T-helper 2 cell treated with Interferon-gamma antibody and Interleukin-4, amounts not matched to agents 5 μg/mL and 100 μg/mL, for 36 hours (primary cell): ENCODE measurements at regions not wholly inside any gene's neighbourhood (a gene's known extent, or its start where the extent isn't known, plus 50 kb on each side); places are given as distances from the start of the nearest gene placed in this dataset.

Source experiments
- DNase-seq: peaks from one replicate; pipeline ENCODE4 v3.0.0; 2021; ENCODE audit warnings: low spot score
- H3K27ac Mint-ChIP-seq: one replicate; pipeline ENCODE4 v1.8.0; 2021; ENCODE audit warnings: mild to moderate bottlenecking, mixed read lengths
- H3K27me3 Mint-ChIP-seq: one replicate; pipeline ENCODE4 v1.8.0; 2021; ENCODE audit warnings: low read depth, mixed read lengths
- H3K36me3 Mint-ChIP-seq: one replicate; pipeline ENCODE4 v1.8.0; 2021; ENCODE audit warnings: low read depth, mixed read lengths
- H3K4me1 Mint-ChIP-seq: one replicate; pipeline ENCODE4 v1.8.0; 2021; ENCODE audit warnings: low read depth, mixed read lengths
- H3K4me3 Mint-ChIP-seq: one replicate; pipeline ENCODE4 v1.8.0; 2022; ENCODE audit warnings: mild to moderate bottlenecking, moderate library complexity, mixed read lengths
- H3K9me3 Mint-ChIP-seq: one replicate; pipeline ENCODE4 v1.8.0; 2021; ENCODE audit warnings: mixed read lengths

DNA sequence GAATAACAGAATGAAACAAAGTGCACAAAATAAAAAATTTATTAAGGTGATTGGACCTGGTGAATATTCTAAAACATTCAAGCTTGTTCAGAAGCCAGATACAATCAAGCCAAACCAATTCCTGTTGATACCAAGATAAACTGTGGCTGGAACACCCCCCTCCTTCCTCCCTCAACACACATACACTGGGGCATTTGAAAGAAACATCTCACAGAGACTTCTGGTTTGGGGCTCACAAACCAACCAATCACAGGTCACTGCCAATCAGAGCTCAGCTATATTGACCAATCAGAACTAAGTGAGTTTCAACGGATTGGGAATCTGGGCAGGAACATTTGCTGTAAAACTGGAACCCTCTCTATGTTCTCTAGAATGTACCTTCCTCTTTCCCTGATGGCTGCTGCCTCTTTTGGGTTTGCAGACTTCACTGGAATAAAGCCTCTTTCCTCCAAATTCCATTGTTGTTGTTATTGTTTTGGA lies 340.6 kb upstream of the GOLIM4 start:
- H3K4me1 Mint-ChIP-seq: peaks cover 3% of the 10 kb centered on the region
- peaks cover 4% of the 10 kb centered on the region for H3K9me3 Mint-ChIP-seq
- H3K36me3 Mint-ChIP-seq: no peaks in the 10 kb centered on the region
- no peak overlapping the region for H3K27ac Mint-ChIP-seq
- no peak for DNase-seq
- no peak overlapping the region for H3K4me3 Mint-ChIP-seq
- no peaks in the 10 kb centered on the region for H3K27me3 Mint-ChIP-seq

DNA sequence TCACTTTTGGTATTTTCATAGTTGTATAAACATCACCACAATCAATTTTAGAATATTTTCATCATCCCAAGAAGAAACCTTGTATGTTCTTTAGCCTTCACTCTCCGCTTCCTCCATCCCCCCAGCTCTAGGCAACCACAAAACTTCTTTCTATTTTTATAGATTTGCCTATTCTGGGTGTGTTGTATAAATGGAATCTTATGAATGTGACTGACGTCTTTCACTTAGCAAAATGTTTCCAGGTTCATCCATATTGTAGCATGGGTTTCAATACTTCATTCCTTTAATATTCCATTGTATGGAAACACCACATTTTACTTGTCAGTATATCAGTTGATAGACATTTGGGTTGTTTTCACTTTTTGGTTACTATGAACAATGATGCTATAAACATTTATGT lies 335.8 kb upstream of the GOLIM4 start:
- Mint-ChIP-seq H3K27ac (no peak overlapping the region), H3K27me3 (no peaks in the 10 kb centered on the region), H3K36me3 (no peaks in the 10 kb centered on the region), H3K4me3 (no peak overlapping the region), H3K9me3 (peaks cover 4% of the 10 kb centered on the region), H3K4me1 (peaks cover 3% of the 10 kb centered on the region)
- no peak for DNase-seq

- no peak for DNase-seq
- H3K27ac Mint-ChIP-seq: no peak overlapping the region
- no peak overlapping the region for H3K4me3 Mint-ChIP-seq
- no peaks in the 10 kb centered on the region for H3K36me3 Mint-ChIP-seq
- no peaks in the 10 kb centered on the region for H3K27me3 Mint-ChIP-seq
- no peaks in the 10 kb centered on the region for H3K4me1 Mint-ChIP-seq
- no peaks in the 10 kb centered on the region for H3K9me3 Mint-ChIP-seq
Measured at GRCh38 chr3:168427835-168428475, 332.2 kb upstream of the GOLIM4 start.

DNA sequence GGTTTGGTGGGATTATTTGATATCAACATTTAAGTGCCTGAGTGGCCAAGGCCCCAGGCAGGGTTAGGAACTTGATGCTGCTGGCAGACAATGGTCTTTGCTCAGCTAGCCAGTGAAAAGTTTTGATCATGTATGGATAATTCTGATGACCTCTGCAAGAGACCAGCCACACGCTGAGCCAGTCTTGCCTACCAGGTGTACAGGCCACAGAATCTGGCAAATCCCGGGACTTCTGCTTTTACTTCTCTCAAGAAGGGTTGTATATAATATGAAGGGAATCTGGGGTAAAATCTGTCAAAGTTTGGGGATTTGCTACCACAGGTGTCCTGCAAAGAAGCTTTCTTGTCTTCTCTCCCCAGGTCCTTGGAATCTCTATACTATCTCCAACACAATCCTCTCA lies 331.4 kb upstream of the GOLIM4 start:
- no peak overlapping the region for H3K4me3 Mint-ChIP-seq
- DNase-seq: no peak
- H3K27ac Mint-ChIP-seq: no peak overlapping the region
- H3K9me3 Mint-ChIP-seq: no peaks in the 10 kb centered on the region
- H3K36me3 Mint-ChIP-seq: no peaks in the 10 kb centered on the region
- no peaks in the 10 kb centered on the region for H3K4me1 Mint-ChIP-seq
- no peaks in the 10 kb centered on the region for H3K27me3 Mint-ChIP-seq

- no peak overlapping the region for H3K27ac Mint-ChIP-seq
Measured at GRCh38 chr3:168425936-168426595, 330.3 kb upstream of the GOLIM4 start.

GRCh38 chr3:168424059-168424734 lies 328.5 kb upstream of the GOLIM4 start:
- H3K9me3 Mint-ChIP-seq: no peaks in the 10 kb centered on the region
- no peaks in the 10 kb centered on the region for H3K27me3 Mint-ChIP-seq
- H3K27ac Mint-ChIP-seq: no peak overlapping the region
- no peaks in the 10 kb centered on the region for H3K36me3 Mint-ChIP-seq
- no peak overlapping the region for H3K4me3 Mint-ChIP-seq
- no peaks in the 10 kb centered on the region for H3K4me1 Mint-ChIP-seq
- no peak for DNase-seq

More at GRCh38 chr3:168425936-168426595, 330.3 kb upstream of the GOLIM4 start:
- Mint-ChIP-seq H3K4me1 (no peaks in the 10 kb centered on the region), H3K27me3 (no peaks in the 10 kb centered on the region), H3K4me3 (no peak overlapping the region), H3K9me3 (no peaks in the 10 kb centered on the region), H3K36me3 (no peaks in the 10 kb centered on the region)
- no peak for DNase-seq

DNA sequence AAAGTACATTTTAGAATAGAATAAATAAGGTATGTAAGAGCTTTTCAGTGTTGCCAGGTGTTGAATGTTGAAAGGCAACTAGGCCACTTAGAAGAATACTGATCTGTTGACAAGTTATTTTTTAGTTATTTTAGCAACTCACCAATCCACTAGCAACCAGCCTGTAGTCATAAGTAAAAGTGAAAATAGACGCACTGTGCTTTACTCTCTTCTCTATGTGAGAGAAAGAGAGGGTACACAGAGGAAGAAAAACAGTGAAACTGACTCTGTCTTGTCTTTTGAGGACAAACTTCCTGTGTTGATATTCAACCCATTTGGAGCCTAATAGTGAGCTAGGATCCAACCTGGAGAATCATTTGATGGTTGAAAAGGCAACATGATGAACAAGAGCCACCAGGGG lies 327.1 kb upstream of the GOLIM4 start:
- no peak overlapping the region for H3K27ac Mint-ChIP-seq
- H3K27me3 Mint-ChIP-seq: no peaks in the 10 kb centered on the region

DNA sequence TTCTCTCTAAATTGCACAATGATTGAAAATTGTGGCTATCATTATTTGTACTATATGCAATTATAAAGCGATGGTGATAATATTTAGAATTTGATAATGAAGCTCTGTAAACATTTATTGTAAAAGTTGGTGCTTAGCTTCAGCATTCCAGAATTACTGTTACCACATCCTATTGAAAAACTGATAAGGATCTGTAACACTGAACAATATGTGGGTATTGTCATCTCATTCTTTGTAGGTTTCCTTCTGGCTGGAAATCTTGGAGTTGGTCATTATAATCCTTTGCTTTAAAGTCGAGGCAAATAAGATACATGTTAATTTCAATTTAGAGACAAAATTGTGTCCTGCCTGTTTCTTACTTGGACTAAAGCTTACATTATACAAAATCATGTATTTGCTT lies 323.4 kb upstream of the GOLIM4 start:
- H3K4me1 Mint-ChIP-seq: no peaks in the 10 kb centered on the region
- H3K9me3 Mint-ChIP-seq: no peaks in the 10 kb centered on the region
- no peak overlapping the region for H3K27ac Mint-ChIP-seq
- DNase-seq: no peak
- no peaks in the 10 kb centered on the region for H3K27me3 Mint-ChIP-seq
- H3K36me3 Mint-ChIP-seq: no peaks in the 10 kb centered on the region
- no peak overlapping the region for H3K4me3 Mint-ChIP-seq

More for the DNA sequence above, 327.1 kb upstream of the GOLIM4 start:
- DNase-seq: no peak
- Mint-ChIP-seq H3K9me3 (no peaks in the 10 kb centered on the region), H3K4me1 (no peaks in the 10 kb centered on the region), H3K36me3 (no peaks in the 10 kb centered on the region), H3K4me3 (no peak overlapping the region)

DNA sequence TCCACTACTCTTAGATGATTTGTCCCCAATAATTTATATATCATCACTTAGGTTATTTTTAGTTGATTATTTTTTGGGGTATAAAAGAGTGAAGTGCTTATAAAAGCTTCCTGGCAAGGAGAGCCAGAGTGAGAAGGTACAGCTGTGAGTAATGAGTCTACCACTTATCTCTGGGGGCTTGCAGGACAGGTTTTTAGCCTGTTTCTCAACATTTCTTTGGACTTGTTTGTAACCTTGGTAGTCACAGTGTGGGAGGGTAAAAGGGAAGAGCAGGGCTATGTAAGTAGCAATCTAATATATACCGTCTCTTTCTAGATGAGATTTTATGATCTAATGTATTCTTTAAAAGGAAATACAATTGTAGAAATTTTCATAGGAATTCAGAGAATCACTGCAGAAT lies 321.3 kb upstream of the GOLIM4 start:
- Mint-ChIP-seq H3K27ac (no peak overlapping the region), H3K4me1 (no peaks in the 10 kb centered on the region), H3K27me3 (no peaks in the 10 kb centered on the region), H3K36me3 (no peaks in the 10 kb centered on the region), H3K9me3 (no peaks in the 10 kb centered on the region), H3K4me3 (no peak overlapping the region)
- DNase-seq: no peak

DNA sequence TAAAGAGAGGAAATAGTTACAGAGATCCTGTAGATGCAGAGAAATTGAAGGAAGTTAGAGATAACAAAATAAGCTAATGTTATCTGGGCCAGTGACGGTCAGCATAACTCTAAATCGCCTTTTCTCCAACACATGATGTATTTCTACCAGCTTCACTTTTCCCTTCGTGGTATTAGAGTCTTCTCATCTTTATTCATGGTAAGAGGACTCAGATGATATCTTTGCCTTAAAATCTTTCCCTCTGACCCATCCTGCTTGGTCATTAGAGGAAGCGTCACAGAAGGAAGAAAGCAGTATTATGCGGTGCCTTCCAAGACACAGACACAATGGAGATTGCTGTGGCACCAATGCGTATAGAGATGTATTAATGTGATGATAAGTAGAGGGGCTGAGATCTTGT lies 320.7 kb upstream of the GOLIM4 start:
- no peaks in the 10 kb centered on the region for H3K9me3 Mint-ChIP-seq
- no peaks in the 10 kb centered on the region for H3K27me3 Mint-ChIP-seq
- H3K4me3 Mint-ChIP-seq: no peak overlapping the region
- no peak for DNase-seq
- no peaks in the 10 kb centered on the region for H3K4me1 Mint-ChIP-seq
- H3K27ac Mint-ChIP-seq: no peak overlapping the region
- no peaks in the 10 kb centered on the region for H3K36me3 Mint-ChIP-seq

GRCh38 chr3:168414149-168414548 lies 318.4 kb upstream of the GOLIM4 start:
- no peaks in the 10 kb centered on the region for H3K9me3 Mint-ChIP-seq
- no peaks in the 10 kb centered on the region for H3K4me1 Mint-ChIP-seq
- DNase-seq: no peak
- H3K27ac Mint-ChIP-seq: no peak overlapping the region
- H3K27me3 Mint-ChIP-seq: no peaks in the 10 kb centered on the region
- H3K4me3 Mint-ChIP-seq: no peak overlapping the region
- H3K36me3 Mint-ChIP-seq: no peaks in the 10 kb centered on the region

GRCh38 chr3:168407381-168407780 lies 311.7 kb upstream of the GOLIM4 start:
- Mint-ChIP-seq H3K27me3 (no peaks in the 10 kb centered on the region), H3K27ac (no peak overlapping the region), H3K4me1 (no peaks in the 10 kb centered on the region), H3K36me3 (no peaks in the 10 kb centered on the region), H3K9me3 (no peaks in the 10 kb centered on the region), H3K4me3 (no peak overlapping the region)
- DNase-seq: no peak

- no peak overlapping the region for H3K4me3 Mint-ChIP-seq
- H3K9me3 Mint-ChIP-seq: no peaks in the 10 kb centered on the region
- no peaks in the 10 kb centered on the region for H3K36me3 Mint-ChIP-seq
- no peak for DNase-seq
- H3K27me3 Mint-ChIP-seq: no peaks in the 10 kb centered on the region
- H3K4me1 Mint-ChIP-seq: no peaks in the 10 kb centered on the region
- H3K27ac Mint-ChIP-seq: no peak overlapping the region
Measured at GRCh38 chr3:168405288-168405687, 309.6 kb upstream of the GOLIM4 start.

DNA sequence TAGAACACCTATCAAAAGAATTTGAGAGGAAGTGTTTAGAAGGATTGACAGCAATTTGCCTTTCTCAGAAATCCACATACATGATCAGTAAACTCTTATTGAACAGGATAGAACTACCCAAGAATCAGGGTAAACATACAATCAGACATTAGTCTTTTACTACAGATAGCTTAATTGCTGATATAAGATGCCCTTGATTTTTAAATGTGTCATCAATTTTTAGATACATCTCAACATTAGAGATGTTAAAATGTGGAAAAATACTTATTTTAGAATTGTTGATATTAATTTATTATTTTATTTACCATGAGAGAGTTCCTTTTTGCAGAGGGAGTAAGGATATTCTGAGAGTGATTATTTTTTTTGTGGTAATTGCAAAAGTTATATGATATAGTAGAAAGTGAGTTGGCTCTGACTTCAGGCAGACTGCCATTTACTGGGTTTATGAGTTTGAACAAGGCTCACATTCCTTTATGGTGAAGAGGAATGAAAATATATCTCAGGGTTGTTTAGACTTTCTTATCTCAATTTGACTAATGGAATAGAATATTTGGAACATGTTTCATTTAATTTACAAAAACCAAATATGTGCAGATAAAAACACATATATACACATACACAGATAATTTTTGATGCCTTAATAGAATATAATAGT lies 302.8 kb upstream of the GOLIM4 start:
- no peaks in the 10 kb centered on the region for H3K27me3 Mint-ChIP-seq
- DNase-seq: no peak
- H3K4me3 Mint-ChIP-seq: no peak overlapping the region
- no peaks in the 10 kb centered on the region for H3K36me3 Mint-ChIP-seq
- H3K9me3 Mint-ChIP-seq: no peaks in the 10 kb centered on the region
- H3K27ac Mint-ChIP-seq: no peak overlapping the region
- H3K4me1 Mint-ChIP-seq: no peaks in the 10 kb centered on the region
